ENCODE measurements at regions not wholly inside any gene's neighbourhood (a gene's known extent, or its start where the extent isn't known, plus 50 kb on each side); places are given as distances from the start of the nearest gene placed in this dataset.

DNA sequence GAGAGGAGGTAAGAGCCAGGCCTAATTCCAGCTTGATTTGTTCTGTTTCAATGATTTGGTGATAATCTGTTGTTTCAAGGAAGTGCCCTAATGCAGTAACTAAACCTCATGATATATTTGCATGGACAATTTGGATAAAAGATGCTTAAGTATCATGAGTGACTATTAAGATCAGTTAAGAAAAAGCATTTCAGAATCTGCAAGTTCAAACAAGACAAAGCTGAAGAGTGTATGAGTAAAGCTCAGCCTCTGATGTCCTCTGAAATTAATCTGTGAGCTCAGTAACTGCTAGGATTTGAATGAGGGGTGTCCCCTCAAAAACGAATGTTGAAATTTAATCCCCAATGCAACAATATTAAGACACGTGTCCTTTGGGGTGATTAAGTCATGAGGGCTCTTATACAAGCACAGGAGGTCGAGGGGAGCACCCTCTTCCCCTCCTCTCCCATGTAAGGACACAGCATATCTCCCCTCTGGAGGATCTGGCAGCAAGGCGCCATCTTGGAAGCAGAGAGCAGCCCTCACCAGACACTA is 949.2 kb downstream of the GALC start (continued):
- no peak for TF ChIP-seq FIP1L1 (IDR thresholded peaks at IDR 0.05; ENCODE audit: borderline replicate concordance, insufficient read depth, low read depth, low read length)
- no peak for TF ChIP-seq CBX2 (IDR thresholded peaks at IDR 0.05; ENCODE audit: low read depth, low read length)
- TF ChIP-seq CBX2 (CRISPR knock-in tag; IDR thresholded peaks at IDR 0.05; ENCODE audit: low read depth) = no peak
- TF ChIP-seq SNAPC4 (CRISPR knock-in tag; IDR thresholded peaks at IDR 0.05) = no peak
- no peak for TF ChIP-seq ZNF207 (IDR thresholded peaks at IDR 0.05; ENCODE audit: borderline replicate concordance)
- TF ChIP-seq ZNF232 (CRISPR knock-in tag; IDR thresholded peaks at IDR 0.05; ENCODE audit: borderline replicate concordance) = no peak
- no peak for TF ChIP-seq IRF9 (CRISPR knock-in tag; IDR thresholded peaks at IDR 0.05; ENCODE audit: borderline replicate concordance)
- TF ChIP-seq ZSCAN9 (CRISPR knock-in tag; IDR thresholded peaks at IDR 0.05; ENCODE audit: borderline replicate concordance) = no peak
- no peak for TF ChIP-seq KDM3A (CRISPR knock-in tag; IDR thresholded peaks at IDR 0.05; ENCODE audit: low read depth)
- TF ChIP-seq, protein P1, sequence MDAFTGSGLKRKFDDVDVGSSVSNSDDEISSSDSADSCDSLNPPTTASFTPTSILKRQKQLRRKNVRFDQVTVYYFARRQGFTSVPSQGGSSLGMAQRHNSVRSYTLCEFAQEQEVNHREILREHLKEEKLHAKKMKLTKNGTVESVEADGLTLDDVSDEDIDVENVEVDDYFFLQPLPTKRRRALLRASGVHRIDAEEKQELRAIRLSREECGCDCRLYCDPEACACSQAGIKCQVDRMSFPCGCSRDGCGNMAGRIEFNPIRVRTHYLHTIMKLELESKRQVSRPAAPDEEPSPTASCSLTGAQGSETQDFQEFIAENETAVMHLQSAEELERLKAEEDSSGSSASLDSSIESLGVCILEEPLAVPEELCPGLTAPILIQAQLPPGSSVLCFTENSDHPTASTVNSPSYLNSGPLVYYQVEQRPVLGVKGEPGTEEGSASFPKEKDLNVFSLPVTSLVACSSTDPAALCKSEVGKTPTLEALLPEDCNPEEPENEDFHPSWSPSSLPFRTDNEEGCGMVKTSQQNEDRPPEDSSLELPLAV (CRISPR knock-in tag; conservative IDR thresholded peaks at IDR 0.05; ENCODE audit: low read depth) = no peak
- TF ChIP-seq ZNF224 (CRISPR knock-in tag; IDR thresholded peaks at IDR 0.05) = no peak
